ENCODE measurements at regions not wholly inside any gene's neighbourhood (a gene's known extent, or its start where the extent isn't known, plus 50 kb on each side); places are given as distances from the start of the nearest gene placed in this dataset.

DNA sequence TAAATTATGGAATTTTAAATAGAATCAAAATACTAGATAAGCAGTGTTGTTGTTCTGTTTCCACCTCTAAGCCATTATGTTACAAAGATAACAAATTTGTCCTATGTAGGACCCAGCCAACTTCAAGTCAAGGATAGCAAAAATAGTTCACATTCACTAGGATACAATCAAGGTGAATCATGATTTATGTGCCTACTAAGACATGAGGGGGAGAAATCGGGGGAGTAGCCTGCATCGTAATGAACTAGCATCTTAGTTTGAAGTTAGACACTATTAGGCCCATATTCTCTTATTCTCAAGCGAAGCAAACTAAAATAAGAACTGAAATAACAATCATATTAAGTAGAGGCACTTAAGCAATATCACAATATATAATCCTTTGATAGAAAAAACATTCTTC lies 779.4 kb upstream of the PCDH9 start:
- TF ChIP-seq, protein P1, sequence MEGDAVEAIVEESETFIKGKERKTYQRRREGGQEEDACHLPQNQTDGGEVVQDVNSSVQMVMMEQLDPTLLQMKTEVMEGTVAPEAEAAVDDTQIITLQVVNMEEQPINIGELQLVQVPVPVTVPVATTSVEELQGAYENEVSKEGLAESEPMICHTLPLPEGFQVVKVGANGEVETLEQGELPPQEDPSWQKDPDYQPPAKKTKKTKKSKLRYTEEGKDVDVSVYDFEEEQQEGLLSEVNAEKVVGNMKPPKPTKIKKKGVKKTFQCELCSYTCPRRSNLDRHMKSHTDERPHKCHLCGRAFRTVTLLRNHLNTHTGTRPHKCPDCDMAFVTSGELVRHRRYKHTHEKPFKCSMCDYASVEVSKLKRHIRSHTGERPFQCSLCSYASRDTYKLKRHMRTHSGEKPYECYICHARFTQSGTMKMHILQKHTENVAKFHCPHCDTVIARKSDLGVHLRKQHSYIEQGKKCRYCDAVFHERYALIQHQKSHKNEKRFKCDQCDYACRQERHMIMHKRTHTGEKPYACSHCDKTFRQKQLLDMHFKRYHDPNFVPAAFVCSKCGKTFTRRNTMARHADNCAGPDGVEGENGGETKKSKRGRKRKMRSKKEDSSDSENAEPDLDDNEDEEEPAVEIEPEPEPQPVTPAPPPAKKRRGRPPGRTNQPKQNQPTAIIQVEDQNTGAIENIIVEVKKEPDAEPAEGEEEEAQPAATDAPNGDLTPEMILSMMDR (IDR thresholded peaks at IDR 0.05): no peak
- TF ChIP-seq CHD2 (IDR thresholded peaks at IDR 0.05; ENCODE audit: low read length, partially characterized antibody) (no peak), MYC (IDR thresholded peaks at IDR 0.05; ENCODE audit: borderline replicate concordance, low read length) (no peak), KDM1A (IDR thresholded peaks at IDR 0.05; ENCODE audit: low read depth) (no peak), POLR2AphosphoS2 (conservative IDR thresholded peaks at IDR 0.05; ENCODE audit: low read length) (no peak), POLR2A (IDR thresholded peaks at IDR 0.05; ENCODE audit: low read length) (no peak), GATA3 (IDR thresholded peaks at IDR 0.05; ENCODE audit: borderline replicate concordance) (no peak), RAD21 (conservative IDR thresholded peaks at IDR 0.05 in 1 of 2, IDR thresholded peaks at IDR 0.05 in 1 of 2) (no peak), CHD4 (IDR thresholded peaks at IDR 0.05; ENCODE audit: borderline replicate concordance) (no peak), FOSL2 (IDR thresholded peaks at IDR 0.05) (no peak), FOSL2 (CRISPR knock-in tag; IDR thresholded peaks at IDR 0.05) (no peak)
- TF ChIP-seq, protein P2, sequence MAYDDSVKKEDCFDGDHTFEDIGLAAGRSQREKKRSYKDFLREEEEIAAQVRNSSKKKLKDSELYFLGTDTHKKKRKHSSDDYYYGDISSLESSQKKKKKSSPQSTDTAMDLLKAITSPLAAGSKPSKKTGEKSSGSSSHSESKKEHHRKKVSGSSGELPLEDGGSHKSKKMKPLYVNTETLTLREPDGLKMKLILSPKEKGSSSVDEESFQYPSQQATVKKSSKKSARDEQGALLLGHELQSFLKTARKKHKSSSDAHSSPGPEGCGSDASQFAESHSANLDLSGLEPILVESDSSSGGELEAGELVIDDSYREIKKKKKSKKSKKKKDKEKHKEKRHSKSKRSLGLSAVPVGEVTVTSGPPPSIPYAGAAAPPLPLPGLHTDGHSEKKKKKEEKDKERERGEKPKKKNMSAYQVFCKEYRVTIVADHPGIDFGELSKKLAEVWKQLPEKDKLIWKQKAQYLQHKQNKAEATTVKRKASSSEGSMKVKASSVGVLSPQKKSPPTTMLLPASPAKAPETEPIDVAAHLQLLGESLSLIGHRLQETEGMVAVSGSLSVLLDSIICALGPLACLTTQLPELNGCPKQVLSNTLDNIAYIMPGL (CRISPR knock-in tag; IDR thresholded peaks at IDR 0.05; ENCODE audit: borderline replicate concordance): no peak
- TF ChIP-seq, protein P3, sequence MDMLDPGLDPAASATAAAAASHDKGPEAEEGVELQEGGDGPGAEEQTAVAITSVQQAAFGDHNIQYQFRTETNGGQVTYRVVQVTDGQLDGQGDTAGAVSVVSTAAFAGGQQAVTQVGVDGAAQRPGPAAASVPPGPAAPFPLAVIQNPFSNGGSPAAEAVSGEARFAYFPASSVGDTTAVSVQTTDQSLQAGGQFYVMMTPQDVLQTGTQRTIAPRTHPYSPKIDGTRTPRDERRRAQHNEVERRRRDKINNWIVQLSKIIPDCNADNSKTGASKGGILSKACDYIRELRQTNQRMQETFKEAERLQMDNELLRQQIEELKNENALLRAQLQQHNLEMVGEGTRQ (IDR thresholded peaks at IDR 0.05): no peak
